Neural progenitor cell (in vitro differentiated cells): ENCODE measurements at regions not wholly inside any gene's neighbourhood (a gene's known extent, or its start where the extent isn't known, plus 50 kb on each side); places are given as distances from the start of the nearest gene placed in this dataset.

Experiments
- DNase-seq: peaks from one replicate; pipeline ENCODE4 v3.0.0-alpha.2; 2016; ENCODE audit warnings: low spot score
- H2AFZ ChIP-seq: fragments of 200-600 bp; sonication (generic); replicated peaks from 2 replicates; pipeline ENCODE4 v1.6.1; 2016; ENCODE audit warnings: antibody characterized with exemption
- H3F3A ChIP-seq: fragments of 200-600 bp; sonication (generic); 2 replicates; pipeline ENCODE4 v1.6.1; 2016; ENCODE audit warnings: antibody characterized with exemption, low read depth
- H3K27ac ChIP-seq: fragments of 200-600 bp; sonication (generic); 2 replicates; pipeline ENCODE4 v1.5.1; 2016; ENCODE audit warnings: mild to moderate bottlenecking
- H3K27me3 ChIP-seq: fragments of 200-600 bp; sonication (generic); 2 replicates; pipeline ENCODE4 v1.6.1; 2016; ENCODE audit warnings: mild to moderate bottlenecking, moderate library complexity
- H3K36me3 ChIP-seq: fragments of 200-600 bp; sonication (generic); 2 replicates; pipeline ENCODE4 v1.5.1; 2016
- H3K4me1 ChIP-seq: fragments of 200-600 bp; sonication (generic); 2 replicates; pipeline ENCODE4 v1.6.1; 2016; ENCODE audit warnings: mixed run types
- H3K4me2 ChIP-seq: fragments of 200-600 bp; sonication (generic); 2 replicates; pipeline ENCODE4 v1.6.1; 2016
- H3K4me3 ChIP-seq: fragments of 200-600 bp; sonication (generic); 2 replicates; pipeline ENCODE4 v1.5.1; 2016
- H3K79me2 ChIP-seq: fragments of 200-600 bp; sonication (generic); 2 replicates; pipeline ENCODE4 v1.6.1; 2016; ENCODE audit warnings: low read depth
- H3K9ac ChIP-seq: fragments of 200-600 bp; sonication (generic); 2 replicates; pipeline ENCODE4 v1.6.1; 2016
- H3K9me3 ChIP-seq: fragments of 200-600 bp; sonication (generic); 2 replicates; pipeline ENCODE4 v1.5.1; 2016; ENCODE audit warnings: low read depth
- H4K20me1 ChIP-seq: fragments of 200-600 bp; sonication (generic); 2 replicates; pipeline ENCODE4 v1.6.1; 2016; ENCODE audit warnings: low read depth
- H3K27ac Mint-ChIP-seq: 3 replicates; pipeline ENCODE4 v1.8.0; 2021; ENCODE audit warnings: mixed read lengths
- H3K27me3 Mint-ChIP-seq: 2 replicates; pipeline ENCODE4 v1.8.0; 2022; ENCODE audit warnings: low read depth, mild to moderate bottlenecking, inconsistent platforms, moderate library complexity, mixed read lengths; ENCODE audit not compliant: insufficient read depth
- H3K36me3 Mint-ChIP-seq: 3 replicates; pipeline ENCODE4 v1.8.0; 2021; ENCODE audit warnings: mixed read lengths
- H3K4me1 Mint-ChIP-seq: 3 replicates; pipeline ENCODE4 v1.8.0; 2021; ENCODE audit warnings: mixed read lengths
- H3K4me3 Mint-ChIP-seq: 3 replicates; pipeline ENCODE4 v1.8.0; 2021; ENCODE audit warnings: mild to moderate bottlenecking, moderate library complexity, mixed read lengths
- H3K9me3 Mint-ChIP-seq: 3 replicates; pipeline ENCODE4 v1.8.0; 2020; ENCODE audit warnings: mixed read lengths
- CTCF ChIP-seq: fragments of 200-600 bp; sonication (generic); IDR thresholded peaks from 2 replicates; pipeline ENCODE4 v1.5.1; 2017; ENCODE audit warnings: antibody characterized with exemption, mild to moderate bottlenecking
- EZH2 ChIP-seq: fragments of 200-600 bp; sonication (generic); IDR thresholded peaks from 2 replicates; pipeline ENCODE4 v1.6.1; 2017; ENCODE audit warnings: antibody characterized with exemption, mild to moderate bottlenecking, moderate library complexity
- EZH2phosphoT487 ChIP-seq: fragments of 200-600 bp; sonication (generic); IDR thresholded peaks from 2 replicates; pipeline ENCODE4 v1.6.1; 2017; ENCODE audit warnings: antibody characterized with exemption

GRCh38 chr1:219790834-219791615 is 137.3 kb downstream of the SLC30A10 start:
- no peak overlapping the region for H3K4me2 ChIP-seq
- Mint-ChIP-seq H3K4me3 (no peak overlapping the region), H3K27me3 (peaks cover 5% of the 10 kb centered on the region), H3K27ac (no peak overlapping the region), H3K4me1 (peaks cover 49% of the 10 kb centered on the region), H3K36me3 (peaks cover 9% of the 10 kb centered on the region), H3K9me3 (peaks cover 15% of the 10 kb centered on the region)
- peaks cover 3% of the 10 kb centered on the region for H3K4me1 ChIP-seq
- no peak overlapping the region for H3K27ac ChIP-seq
- no peaks in the 10 kb centered on the region for H3F3A ChIP-seq
- H3K9ac ChIP-seq, result no peak overlapping the region
- DNase-seq, result no peak
- no peaks in the 10 kb centered on the region for H3K27me3 ChIP-seq
- no peaks in the 10 kb centered on the region for H3K79me2 ChIP-seq
- H3K9me3 ChIP-seq, result no peaks in the 10 kb centered on the region
- no peak overlapping the region for H3K4me3 ChIP-seq
- TF ChIP-seq EZH2phosphoT487, result no peak
- no peak for TF ChIP-seq EZH2
- no peak for TF ChIP-seq CTCF
- no peaks in the 10 kb centered on the region for H4K20me1 ChIP-seq
- no peak overlapping the region for H2AFZ ChIP-seq
- H3K36me3 ChIP-seq, result no peaks in the 10 kb centered on the region

- H3K4me2 ChIP-seq, result no peak overlapping the region
- Mint-ChIP-seq H3K27me3 (peaks cover 2% of the 10 kb centered on the region), H3K4me1 (peaks cover 26% of the 10 kb centered on the region), H3K9me3 (peaks cover 13% of the 10 kb centered on the region), H3K36me3 (peaks cover 9% of the 10 kb centered on the region), H3K27ac (no peak overlapping the region), H3K4me3 (no peak overlapping the region)
- no peaks in the 10 kb centered on the region for H3K36me3 ChIP-seq
- no peak overlapping the region for H3K27ac ChIP-seq
- H3K4me1 ChIP-seq, result no peaks in the 10 kb centered on the region
- H3F3A ChIP-seq, result no peaks in the 10 kb centered on the region
- no peak for DNase-seq
- no peak for TF ChIP-seq CTCF
- TF ChIP-seq EZH2phosphoT487, result no peak
- no peak for TF ChIP-seq EZH2
- no peaks in the 10 kb centered on the region for H3K27me3 ChIP-seq
- no peaks in the 10 kb centered on the region for H4K20me1 ChIP-seq
- H3K9ac ChIP-seq, result no peak overlapping the region
- no peaks in the 10 kb centered on the region for H3K79me2 ChIP-seq
- H3K9me3 ChIP-seq, result no peaks in the 10 kb centered on the region
- H2AFZ ChIP-seq, result no peak overlapping the region
- H3K4me3 ChIP-seq, result no peak overlapping the region
These were observed 139.7 kb downstream of the SLC30A10 start for GRCh38 chr1:219788700-219789099.

- no peak overlapping the region for H3K27ac ChIP-seq
- Mint-ChIP-seq H3K4me1 (peaks cover 24% of the 10 kb centered on the region), H3K27me3 (peaks cover 2% of the 10 kb centered on the region), H3K4me3 (no peak overlapping the region), H3K9me3 (peaks cover 13% of the 10 kb centered on the region), H3K27ac (no peak overlapping the region), H3K36me3 (peaks cover 9% of the 10 kb centered on the region)
- TF ChIP-seq EZH2 (no peak), CTCF (no peak), EZH2phosphoT487 (no peak)
- no peaks in the 10 kb centered on the region for H3K36me3 ChIP-seq
- no peaks in the 10 kb centered on the region for H3K79me2 ChIP-seq
- no peak overlapping the region for H3K4me2 ChIP-seq
- no peaks in the 10 kb centered on the region for H3F3A ChIP-seq
- no peaks in the 10 kb centered on the region for H3K27me3 ChIP-seq
- H2AFZ ChIP-seq, result no peak overlapping the region
- no peak overlapping the region for H3K9ac ChIP-seq
- H3K4me3 ChIP-seq, result no peak overlapping the region
- no peak for DNase-seq
- H3K9me3 ChIP-seq, result no peaks in the 10 kb centered on the region
- no peaks in the 10 kb centered on the region for H4K20me1 ChIP-seq
- no peaks in the 10 kb centered on the region for H3K4me1 ChIP-seq
These were observed 140.3 kb downstream of the SLC30A10 start for GRCh38 chr1:219788091-219788490.
